Neural progenitor cell (in vitro differentiated cells): ENCODE measurements at regions not wholly inside any gene's neighbourhood (a gene's known extent, or its start where the extent isn't known, plus 50 kb on each side); places are given as distances from the start of the nearest gene placed in this dataset.

Source experiments
- EZH2 ChIP-seq: fragments of 200-600 bp; sonication (generic); IDR thresholded peaks from 2 replicates; pipeline ENCODE4 v1.6.1; 2017; ENCODE audit warnings: antibody characterized with exemption, mild to moderate bottlenecking, moderate library complexity
- TF ChIP-seq, protein P1 (sequence below): fragments of 200-600 bp; sonication (generic); IDR thresholded peaks from 2 replicates; pipeline ENCODE4 v1.5.1; 2017; ENCODE audit warnings: antibody characterized with exemption, mild to moderate bottlenecking

DNA sequence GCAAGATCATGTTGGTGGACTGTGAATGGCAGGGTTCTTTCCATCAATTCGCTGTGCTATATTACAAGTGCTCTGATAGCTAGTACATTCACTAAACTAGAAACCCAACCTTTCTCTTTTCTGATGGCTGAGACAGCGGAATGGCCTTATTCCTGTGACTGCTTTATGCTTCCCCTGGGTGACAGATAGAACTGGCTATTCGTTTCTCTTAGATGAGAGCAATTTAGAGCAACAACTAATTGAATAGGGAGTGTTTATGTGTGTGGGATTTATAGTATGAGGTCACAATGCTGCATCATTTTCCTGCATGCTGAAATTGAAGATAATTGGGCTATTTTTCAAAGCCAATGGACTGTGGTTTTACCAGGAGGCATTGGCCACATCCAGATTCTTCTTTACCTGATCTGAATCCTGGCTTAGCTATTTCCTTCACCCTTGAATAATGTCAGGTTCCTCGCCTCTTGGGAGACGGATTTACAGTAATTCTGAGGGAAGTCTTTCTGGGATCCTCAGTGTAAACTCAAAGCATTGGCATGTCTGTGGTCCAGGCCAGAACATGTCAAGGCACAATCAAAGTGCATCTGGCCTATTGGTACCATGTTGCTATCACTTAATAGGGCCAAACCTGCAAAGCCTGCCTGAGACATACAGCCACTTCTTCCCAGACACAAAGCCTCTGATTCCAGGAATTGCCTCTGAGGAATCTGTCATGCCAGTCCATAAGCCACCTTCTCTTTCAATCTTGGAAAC lies 775.0 kb upstream of the API5 start:
- TF ChIP-seq EZH2, result no peak
- TF ChIP-seq, protein P1, sequence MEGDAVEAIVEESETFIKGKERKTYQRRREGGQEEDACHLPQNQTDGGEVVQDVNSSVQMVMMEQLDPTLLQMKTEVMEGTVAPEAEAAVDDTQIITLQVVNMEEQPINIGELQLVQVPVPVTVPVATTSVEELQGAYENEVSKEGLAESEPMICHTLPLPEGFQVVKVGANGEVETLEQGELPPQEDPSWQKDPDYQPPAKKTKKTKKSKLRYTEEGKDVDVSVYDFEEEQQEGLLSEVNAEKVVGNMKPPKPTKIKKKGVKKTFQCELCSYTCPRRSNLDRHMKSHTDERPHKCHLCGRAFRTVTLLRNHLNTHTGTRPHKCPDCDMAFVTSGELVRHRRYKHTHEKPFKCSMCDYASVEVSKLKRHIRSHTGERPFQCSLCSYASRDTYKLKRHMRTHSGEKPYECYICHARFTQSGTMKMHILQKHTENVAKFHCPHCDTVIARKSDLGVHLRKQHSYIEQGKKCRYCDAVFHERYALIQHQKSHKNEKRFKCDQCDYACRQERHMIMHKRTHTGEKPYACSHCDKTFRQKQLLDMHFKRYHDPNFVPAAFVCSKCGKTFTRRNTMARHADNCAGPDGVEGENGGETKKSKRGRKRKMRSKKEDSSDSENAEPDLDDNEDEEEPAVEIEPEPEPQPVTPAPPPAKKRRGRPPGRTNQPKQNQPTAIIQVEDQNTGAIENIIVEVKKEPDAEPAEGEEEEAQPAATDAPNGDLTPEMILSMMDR, result no peak
